HG02981 (cell line): ENCODE measurements at regions not wholly inside any gene's neighbourhood (a gene's known extent, or its start where the extent isn't known, plus 50 kb on each side); places are given as distances from the start of the nearest gene placed in this dataset.
"Not testable (repeated sequence)": the region's sequence is repeated elsewhere in the genome, so short reads cannot be mapped to it uniquely, and the experiment has no call there.

ENCODE experiments used
- ATAC-seq: cut with Tn5 transposase; IDR thresholded peaks from one replicate; pipeline ENCODE4 v1.9.1; 2021; ENCODE audit warnings: mild to moderate bottlenecking, moderate library complexity; ENCODE audit not compliant: unreplicated experiment

- no peak for ATAC-seq
Observed at GRCh38 chr13:75180805-75181455, 301.0 kb downstream of the TBC1D4 start.

GRCh38 chr13:75178436-75178835 lies 303.5 kb downstream of the TBC1D4 start:
- no peak for ATAC-seq

- ATAC-seq: no peak
Observed at GRCh38 chr13:75175575-75175974, 306.4 kb downstream of the TBC1D4 start.

- not testable (repeated sequence) for ATAC-seq
Observed at GRCh38 chr13:75175097-75175496, 306.9 kb downstream of the TBC1D4 start.

- ATAC-seq: no peak
Observed at GRCh38 chr13:75174481-75174880, 307.5 kb downstream of the TBC1D4 start.

GRCh38 chr13:75173457-75174356 lies 308.3 kb downstream of the TBC1D4 start:
- ATAC-seq: no peak

GRCh38 chr13:75170311-75170710 lies 311.7 kb downstream of the TBC1D4 start:
- ATAC-seq: no peak

- no peak for ATAC-seq
Observed at GRCh38 chr13:75165543-75166230, 316.3 kb downstream of the TBC1D4 start.

GRCh38 chr13:75161804-75162203 lies 320.2 kb downstream of the TBC1D4 start:
- ATAC-seq: no peak

GRCh38 chr13:75160984-75161383 lies 321.0 kb downstream of the TBC1D4 start:
- no peak for ATAC-seq

GRCh38 chr13:75154331-75154730 lies 327.6 kb downstream of the TBC1D4 start:
- no peak for ATAC-seq

- no peak for ATAC-seq
Observed at GRCh38 chr13:75153834-75154233, 328.1 kb downstream of the TBC1D4 start.

GRCh38 chr13:75153386-75153785 lies 328.6 kb downstream of the TBC1D4 start:
- ATAC-seq: no peak

- no peak for ATAC-seq
Observed at GRCh38 chr13:75151081-75151643, 330.8 kb downstream of the TBC1D4 start.

- ATAC-seq: no peak
Observed at GRCh38 chr13:75149776-75150175, 332.2 kb downstream of the TBC1D4 start.

- ATAC-seq: no peak
Observed at GRCh38 chr13:75147946-75148345, 334.0 kb downstream of the TBC1D4 start.

GRCh38 chr13:75146436-75146835 lies 335.5 kb downstream of the TBC1D4 start:
- ATAC-seq: no peak

- ATAC-seq: no peak
Observed at GRCh38 chr13:75145927-75146326, 336.0 kb downstream of the TBC1D4 start.

GRCh38 chr13:75139291-75139690 lies 342.7 kb downstream of the TBC1D4 start:
- no peak for ATAC-seq

- ATAC-seq: no peak
Observed at GRCh38 chr13:75137911-75138571, 343.9 kb downstream of the TBC1D4 start.

- no peak for ATAC-seq
Observed at GRCh38 chr13:75136151-75136550, 345.8 kb downstream of the TBC1D4 start.
